ENCODE measurements at regions not wholly inside any gene's neighbourhood (a gene's known extent, or its start where the extent isn't known, plus 50 kb on each side); places are given as distances from the start of the nearest gene placed in this dataset.

GRCh38 chr7:84477786-84478478 is 283.3 kb upstream of the SEMA3A start:
- TF ChIP-seq POLR2A (IDR thresholded peaks at IDR 0.05) = no peak
- TF ChIP-seq, protein P1, sequence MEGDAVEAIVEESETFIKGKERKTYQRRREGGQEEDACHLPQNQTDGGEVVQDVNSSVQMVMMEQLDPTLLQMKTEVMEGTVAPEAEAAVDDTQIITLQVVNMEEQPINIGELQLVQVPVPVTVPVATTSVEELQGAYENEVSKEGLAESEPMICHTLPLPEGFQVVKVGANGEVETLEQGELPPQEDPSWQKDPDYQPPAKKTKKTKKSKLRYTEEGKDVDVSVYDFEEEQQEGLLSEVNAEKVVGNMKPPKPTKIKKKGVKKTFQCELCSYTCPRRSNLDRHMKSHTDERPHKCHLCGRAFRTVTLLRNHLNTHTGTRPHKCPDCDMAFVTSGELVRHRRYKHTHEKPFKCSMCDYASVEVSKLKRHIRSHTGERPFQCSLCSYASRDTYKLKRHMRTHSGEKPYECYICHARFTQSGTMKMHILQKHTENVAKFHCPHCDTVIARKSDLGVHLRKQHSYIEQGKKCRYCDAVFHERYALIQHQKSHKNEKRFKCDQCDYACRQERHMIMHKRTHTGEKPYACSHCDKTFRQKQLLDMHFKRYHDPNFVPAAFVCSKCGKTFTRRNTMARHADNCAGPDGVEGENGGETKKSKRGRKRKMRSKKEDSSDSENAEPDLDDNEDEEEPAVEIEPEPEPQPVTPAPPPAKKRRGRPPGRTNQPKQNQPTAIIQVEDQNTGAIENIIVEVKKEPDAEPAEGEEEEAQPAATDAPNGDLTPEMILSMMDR (IDR thresholded peaks at IDR 0.05) = no peak
